ENCODE measurements at regions not wholly inside any gene's neighbourhood (a gene's known extent, or its start where the extent isn't known, plus 50 kb on each side); places are given as distances from the start of the nearest gene placed in this dataset.

DNA sequence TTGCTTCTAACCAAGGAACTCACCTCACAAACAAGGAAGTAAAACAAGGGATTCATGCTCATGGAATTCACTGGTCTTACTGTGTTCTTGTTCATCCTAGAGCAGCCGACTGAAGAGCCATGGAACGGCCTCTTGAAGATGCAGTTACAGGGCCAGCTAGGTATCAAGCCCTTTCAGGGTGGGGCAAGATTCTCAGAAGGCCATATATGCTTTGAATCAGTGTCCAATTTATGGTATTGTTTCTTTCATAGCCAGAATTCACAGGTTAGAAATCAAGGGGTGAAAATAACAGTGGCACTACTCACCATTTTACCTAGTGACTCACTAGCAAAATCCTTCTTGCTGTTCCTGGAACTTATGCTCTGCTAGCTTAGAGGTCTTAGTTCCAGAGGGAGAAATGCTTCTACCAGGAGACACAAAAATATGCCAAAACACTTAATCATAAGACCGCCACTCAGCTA, 159.5 kb upstream of the CDH10 start:
- no peak for DNase-seq

DNA sequence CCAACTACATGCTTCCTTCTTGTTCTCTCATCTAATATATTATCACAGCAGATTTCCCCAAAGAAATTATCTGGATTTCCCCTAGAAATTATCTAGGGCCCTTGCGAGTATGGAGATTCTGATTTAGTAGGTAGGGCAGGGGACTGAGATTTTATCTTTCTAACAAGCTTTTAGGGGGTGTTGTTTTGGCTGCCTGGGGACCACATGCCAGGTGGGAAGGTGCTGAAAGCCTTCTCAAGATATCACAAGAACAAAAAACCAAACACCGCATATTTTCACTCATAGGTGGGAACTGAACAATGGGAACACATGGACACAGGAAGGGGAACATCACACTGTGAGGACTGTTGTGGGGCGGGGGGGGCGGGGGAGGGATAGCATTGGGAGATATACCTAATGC, 146.5 kb upstream of the CDH10 start:
- no peak for DNase-seq

DNA sequence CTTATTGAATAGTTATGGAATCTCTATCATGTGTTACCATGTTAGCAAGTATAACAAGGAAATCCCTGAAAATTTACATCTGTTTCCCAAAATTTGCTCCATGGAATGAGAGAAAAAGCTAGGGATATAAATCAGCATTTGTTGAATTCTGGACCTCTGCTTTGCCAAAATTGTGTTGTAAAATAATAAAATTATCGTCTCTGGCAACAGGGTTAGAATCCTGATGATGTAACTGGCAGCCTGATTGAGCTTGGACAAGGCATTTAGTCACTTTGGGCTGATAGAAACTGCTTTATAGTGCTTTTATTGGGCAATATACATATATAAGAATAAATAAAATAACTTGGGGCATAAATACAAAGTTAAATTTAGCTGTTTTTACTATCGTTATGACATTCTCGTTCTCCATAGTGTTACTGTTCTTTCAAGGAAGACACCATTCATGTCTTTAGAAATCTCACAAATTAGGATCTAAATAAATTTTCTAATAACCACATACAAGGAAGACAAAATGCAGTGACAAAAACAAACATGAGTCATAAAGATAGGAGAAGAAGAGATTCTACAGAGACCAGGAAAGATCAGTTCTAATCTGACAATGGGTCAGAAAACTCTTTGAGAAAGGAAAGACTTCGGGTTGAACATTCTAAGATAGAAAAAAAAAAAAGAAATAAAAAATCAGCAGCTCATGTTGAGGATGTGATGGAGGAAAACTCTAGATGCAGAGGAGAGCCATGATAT, 145.0 kb upstream of the CDH10 start:
- DNase-seq, result no peak

DNA sequence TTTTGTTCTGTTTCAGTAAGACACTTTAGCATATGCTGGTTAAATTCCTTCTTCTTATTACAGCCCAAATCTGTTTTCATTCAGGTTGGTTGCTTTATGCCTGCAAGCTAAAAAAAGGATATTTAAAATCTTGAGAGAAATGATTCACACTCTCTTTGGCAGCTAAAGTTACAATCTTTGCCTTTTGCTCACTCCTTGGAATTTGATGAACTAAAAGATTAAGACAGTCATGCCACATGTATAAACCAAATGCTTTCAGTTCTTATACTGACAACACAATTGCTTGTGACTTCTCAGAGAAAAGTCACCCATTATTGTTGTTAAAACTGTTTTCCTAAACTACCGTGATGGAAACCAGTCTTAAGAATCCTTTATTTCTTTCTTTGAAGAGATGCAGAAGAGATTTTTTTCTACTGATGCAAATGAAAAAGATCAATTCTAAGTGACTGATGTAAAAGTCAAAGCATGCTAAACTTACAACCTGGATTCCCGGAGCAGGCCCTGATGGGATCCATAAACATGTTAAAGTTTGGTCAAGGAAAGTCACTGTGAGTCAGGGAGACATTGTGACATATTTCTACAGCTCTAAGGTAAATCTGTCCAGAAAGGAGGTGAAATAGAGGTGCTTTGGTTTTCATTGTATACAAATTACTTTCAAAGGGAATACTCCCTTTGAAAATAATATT, 144.2 kb upstream of the CDH10 start:
- no peak for DNase-seq

DNA sequence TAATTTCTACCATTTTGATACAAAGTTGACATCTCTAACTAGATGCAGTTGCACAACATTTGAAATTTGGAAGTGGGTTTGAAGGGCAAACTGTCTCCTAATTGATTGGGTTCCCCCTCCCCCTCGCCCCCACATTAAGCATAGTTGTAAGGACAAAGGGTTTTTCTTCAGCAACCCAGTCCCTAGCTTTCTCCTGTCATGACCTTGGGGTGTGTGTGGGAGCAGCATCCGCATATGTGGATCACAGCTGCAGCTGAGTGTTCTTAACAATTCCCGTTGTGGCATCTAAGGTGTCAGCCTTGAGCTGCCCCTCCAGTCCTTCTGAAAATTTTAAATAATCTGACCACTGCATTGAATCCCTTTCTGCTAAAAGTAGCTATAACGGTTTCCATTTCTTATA, 141.3 kb upstream of the CDH10 start:
- no peak for DNase-seq

DNA sequence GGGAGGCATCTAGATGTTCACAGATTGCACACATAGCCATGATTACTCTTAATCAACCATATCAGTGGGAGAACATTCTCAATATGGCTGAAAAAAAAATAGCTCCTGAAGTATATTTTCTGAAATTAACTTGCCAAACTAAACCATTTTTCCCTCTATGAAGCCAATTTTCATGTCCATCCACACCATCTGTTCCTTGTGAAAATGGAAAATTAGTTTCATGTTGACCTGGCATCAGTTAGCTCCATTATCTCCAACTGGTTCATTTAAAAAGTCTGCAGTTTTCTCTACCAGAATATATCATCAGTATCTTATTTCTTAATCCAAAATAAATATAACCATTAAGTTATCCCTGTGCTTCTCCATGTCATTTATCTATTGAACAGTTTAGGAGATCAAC, 138.8 kb upstream of the CDH10 start:
- DNase-seq, result no peak

DNA sequence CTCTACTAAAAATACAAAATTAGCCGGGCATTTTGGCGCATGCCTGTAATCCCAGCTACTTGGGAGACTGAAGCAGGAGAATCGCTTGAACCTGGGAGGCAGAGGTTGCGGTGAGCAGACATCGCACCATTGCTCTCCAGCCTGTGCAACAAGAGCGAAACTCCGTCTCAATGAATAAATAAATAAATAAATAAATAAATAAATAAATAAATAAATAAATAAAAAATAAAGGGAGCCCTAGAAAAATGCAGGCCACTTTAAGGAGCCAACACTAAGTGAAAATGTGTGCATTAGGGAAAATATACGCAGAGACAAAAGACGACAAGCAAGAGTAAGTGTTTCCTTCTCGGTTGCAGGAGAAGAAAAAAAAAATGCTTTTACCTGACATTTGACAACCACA, 132.6 kb upstream of the CDH10 start:
- no peak for DNase-seq

DNA sequence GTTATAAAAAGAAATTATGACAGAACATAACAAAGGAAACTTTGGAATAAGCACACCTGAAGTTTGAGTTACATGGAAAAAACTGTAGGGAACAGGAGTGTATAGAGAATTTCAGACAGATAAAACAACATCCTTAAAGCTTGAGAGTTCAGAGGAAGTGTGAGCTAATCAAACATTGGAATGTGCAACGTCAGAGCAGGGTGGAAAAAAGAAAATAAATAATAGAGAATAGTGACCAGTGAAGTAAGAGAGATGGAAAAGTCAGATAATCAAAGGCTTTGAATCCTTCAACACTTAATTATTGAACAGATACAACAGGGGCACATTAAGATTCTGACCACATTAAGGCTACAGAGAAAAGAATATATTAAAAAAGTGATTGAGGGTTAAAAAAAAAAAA, 128.5 kb upstream of the CDH10 start:
- no peak for DNase-seq

DNA sequence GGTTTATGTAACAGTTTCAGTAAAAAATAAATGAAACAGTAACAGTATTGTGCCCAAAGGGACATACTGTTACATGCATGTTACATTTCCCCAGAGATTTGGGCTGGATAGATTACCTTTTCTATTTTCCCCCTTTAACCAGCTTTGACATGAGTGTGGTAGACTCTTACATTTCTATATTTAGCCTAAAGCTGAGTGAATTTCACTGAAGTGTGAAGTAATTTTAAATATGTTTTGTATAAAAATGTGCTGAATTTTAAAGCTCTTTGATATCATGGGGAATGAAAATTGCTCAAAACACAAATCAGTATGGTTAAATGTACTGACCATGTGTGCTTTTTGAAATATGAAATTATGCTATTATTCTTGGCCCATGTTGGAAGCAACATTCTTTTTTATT, 122.3 kb upstream of the CDH10 start:
- DNase-seq, result no peak

DNA sequence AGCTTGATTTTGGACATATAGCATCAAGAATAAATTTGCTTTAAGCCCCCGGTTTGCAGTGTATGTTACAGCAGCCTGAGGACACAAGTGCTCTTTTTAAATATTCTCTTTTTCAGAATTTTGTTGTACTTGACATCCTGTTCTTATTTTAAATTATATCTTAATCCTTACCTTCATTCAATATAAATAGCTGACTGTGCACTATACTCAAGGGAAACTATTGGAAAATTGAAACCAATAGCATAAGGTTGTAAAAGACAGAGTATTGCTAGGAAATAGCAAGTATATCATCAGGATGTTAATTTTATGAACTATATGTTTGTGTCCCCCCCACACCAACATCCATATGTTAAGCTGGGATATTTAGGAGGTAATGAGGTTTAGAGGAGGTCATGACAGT, 120.4 kb upstream of the CDH10 start:
- DNase-seq, result no peak

DNA sequence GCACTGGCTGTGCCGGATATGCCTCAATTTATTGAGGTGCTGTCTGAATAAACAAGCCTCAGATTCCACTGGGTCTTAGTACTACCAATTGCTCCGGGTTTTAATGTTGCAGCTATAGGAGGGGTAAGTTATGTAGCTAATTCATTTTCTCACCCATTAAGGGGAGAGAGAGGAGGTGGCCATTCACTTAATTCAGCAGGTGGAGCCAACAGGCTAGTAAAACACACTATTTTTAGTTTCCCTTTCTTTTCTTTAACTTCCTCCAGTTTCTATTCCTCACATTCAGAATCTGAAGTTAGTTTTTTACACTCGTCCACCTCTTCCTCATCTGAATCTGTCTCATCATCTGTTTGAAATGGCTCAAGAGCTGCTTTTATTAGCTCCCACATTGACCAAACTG, 105.6 kb upstream of the CDH10 start:
- DNase-seq, result no peak

DNA sequence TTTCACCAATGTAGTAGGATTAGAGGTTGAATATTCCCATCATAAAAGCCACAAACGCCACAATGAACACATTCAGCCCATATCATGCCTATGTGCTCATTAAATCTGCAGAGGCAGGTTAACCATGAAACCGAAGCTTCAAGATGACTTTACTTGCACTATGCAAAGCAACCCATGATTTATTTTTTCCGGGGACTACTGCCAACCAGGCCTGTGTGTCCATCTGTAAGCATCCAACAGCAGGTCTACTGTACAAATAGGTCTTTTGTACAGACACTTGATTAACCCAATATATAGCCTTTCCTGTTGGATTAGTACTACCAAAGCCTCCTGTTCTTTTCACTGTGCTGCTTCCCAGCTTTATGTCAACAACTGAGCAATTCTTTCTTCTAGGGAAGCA, 104.9 kb upstream of the CDH10 start:
- no peak for DNase-seq

DNA sequence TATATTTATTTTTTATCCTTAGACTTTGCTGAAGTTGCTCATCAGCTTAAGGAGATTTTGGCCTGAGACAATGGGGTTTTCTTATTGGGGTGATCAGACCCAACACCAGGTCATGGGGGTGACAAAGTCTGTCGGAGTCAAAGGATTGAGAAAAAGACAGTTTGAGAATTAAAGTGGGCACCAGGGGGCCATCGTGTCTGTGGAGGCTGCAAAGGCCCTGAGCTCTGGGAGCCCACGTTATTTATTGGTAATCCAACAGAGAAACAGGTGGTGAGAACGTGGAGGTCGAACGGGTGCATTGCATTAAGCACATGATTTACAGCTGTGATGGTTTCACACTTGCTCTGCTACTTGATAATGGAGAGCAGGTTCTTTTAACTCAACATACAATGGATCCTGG, 102.5 kb upstream of the CDH10 start:
- DNase-seq, result no peak

DNA sequence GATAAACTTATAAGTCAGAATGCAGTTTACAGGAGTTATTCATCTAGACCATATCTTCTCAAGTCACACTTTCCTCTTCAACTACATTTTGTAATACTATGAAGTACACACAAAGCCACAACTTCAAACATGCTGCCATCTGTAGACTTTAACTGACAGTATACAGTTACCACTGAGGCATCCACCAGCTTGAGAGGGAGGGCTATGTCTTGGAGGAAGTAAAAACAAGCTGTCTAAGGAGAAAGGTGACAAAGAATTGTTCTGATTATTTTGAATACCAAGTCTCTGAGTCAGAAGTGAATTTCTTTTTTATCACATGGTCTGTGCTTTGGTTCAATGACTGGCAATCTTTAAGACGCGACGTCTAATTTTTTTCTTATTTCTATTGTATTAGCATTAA, 97.6 kb upstream of the CDH10 start:
- DNase-seq, result no peak

DNA sequence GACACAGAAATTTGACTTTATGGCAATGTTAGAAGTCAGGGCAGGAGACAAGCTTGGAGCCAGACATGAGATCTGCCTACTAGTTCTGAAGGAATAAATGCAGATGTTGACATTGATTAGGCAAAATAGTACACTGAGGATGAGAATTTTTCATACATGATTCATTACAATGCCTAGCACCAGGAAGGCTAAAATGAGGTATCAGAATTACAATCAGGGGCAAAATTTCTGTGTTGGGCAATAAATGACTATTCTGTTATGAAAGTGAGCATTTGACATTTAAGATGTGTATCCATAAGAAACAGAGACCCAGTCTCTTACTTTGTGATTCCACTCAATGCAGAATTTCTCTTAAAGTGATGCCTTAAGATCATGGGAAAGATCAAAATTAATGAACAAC, 92.4 kb upstream of the CDH10 start:
- no peak for DNase-seq

DNA sequence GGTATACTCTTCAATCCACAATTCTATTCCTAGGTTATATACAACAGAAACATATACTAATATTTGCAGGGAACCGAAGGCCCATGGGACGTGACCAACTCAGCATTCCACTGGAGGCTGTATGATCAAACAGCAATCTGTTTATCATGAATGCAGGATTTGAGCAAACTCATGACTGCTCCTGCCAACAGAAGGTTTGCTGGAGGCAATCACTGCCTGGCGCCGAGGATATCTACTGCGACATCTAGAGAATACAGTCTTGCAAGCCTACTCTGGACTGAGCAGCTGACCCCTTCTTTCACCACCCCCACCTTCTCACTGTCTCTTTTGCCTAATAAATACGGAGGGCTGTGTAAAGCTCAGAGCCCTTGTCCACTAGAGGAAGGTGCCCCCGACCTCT, 90.5 kb upstream of the CDH10 start:
- DNase-seq, result no peak

DNA sequence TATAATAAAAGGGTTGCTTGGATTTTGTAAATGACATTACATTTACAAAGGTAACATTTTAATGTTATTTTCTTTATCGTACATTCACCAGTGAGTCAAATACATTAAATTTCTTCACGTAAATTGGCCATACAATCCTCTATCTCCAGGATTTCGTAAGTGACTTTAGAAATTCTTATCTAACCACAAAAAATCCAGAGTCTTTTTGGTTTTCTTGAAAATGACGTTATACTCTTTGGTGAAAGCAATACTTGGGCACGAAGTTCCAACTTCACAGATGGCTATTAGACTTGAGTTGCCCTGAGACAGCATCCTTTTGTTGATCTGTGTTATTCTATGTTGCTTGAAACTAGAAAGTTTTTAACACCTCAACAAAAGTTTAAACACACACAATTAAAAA, 87.4 kb upstream of the CDH10 start:
- no peak for DNase-seq

DNA sequence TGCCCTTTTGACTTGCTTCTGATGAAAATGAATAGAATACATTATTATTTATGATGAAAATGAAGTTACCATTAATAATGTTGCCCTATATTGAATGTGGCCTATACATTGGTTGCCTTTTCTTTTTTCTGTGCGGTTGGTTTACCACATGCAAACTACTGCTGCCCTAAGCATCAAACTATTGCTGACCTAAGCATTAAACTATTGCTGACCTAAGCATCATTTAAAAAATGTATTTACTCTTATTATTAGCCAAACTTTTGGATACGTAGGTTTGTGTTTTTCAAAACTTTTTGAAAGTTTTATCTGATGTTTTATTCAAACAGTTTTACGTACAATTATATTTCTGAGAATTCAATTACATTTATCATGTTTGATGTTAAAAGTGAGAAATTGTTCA, 76.0 kb upstream of the CDH10 start:
- DNase-seq, result no peak

DNA sequence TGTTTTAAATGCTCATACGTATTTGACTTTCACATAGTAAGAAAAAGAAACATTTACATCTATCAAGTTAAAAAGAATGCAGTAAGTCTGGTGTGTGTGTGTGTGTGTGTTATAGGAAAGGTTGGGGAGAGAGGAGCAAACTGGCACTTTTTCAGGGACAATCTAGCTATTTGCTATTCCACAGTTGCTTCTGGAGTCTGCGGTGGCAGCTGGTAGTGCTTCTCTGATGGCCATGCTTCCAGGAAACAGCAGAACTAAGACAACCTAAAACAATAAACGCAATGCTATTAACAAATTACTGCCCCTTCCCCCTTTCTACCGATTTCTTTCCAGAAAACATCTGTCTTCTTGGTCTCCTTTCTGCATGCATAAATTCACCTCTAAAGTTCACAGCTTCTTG, 70.0 kb upstream of the CDH10 start:
- DNase-seq, result no peak

DNA sequence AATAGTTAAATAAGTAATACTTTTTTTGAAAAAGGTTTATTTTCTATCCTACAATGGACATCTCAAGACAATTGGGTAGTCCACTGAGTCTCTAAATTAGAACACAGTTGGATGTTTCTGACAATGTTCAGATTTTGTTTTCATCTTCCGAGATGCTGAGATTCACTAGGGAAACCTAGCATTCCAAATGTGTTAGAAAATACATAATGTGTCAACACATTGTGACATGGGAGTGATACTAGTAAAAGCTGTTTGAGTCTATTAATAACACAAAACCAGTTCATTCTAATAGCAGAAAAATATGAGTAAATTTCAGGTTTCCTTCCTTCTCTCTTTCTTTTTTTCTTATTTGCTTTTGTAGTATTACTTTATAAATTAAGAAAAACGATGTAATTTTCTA, 68.2 kb upstream of the CDH10 start:
- no peak for DNase-seq

DNA sequence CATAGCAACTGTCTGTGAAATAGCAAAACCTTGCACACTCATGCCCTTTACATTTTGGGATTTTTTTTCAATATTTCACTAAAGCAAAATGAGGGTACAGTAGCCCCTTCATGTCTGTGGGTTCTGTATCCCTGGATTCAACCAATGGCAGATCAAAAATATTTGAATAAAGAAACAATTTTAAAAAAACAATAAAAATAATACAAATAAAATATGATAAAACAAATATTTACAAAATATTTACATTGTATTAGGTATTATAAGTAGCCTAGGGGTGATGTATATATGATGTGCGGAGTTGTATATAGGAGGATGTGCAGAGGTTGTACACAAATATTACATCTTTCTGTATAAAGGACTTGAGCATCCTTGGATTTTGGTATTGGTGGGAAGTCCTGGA, 67.3 kb upstream of the CDH10 start:
- DNase-seq, result no peak

DNA sequence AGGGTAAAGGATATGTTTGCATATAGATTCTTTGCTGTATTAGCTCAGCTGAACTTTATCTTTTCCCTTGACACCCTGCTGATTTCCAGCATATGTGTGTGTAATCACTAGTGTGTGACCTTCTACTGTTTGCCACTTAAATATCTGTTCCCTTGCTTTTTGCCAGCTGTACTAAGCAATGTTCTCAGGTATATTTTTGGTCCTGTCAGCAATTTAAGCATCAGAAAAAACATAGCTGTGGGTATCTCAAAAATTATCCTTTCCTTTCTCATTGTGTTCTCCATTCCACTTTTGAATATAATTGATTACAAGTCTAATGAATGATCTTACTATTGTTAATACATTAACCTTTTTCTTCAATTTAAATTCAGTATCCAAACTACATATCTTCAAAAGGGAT, 59.2 kb upstream of the CDH10 start:
- DNase-seq, result no peak

Measured in NCI-H1930 (cell line).